Activated T-cell treated with anti-CD3 and anti-CD28 coated beads for 48 hours (primary cell): ENCODE measurements at regions not wholly inside any gene's neighbourhood (a gene's known extent, or its start where the extent isn't known, plus 50 kb on each side); places are given as distances from the start of the nearest gene placed in this dataset.

Source experiments
- DNase-seq: peaks from one replicate; pipeline ENCODE4 v3.0.0-alpha.2; 2020; ENCODE audit warnings: low read depth

DNA sequence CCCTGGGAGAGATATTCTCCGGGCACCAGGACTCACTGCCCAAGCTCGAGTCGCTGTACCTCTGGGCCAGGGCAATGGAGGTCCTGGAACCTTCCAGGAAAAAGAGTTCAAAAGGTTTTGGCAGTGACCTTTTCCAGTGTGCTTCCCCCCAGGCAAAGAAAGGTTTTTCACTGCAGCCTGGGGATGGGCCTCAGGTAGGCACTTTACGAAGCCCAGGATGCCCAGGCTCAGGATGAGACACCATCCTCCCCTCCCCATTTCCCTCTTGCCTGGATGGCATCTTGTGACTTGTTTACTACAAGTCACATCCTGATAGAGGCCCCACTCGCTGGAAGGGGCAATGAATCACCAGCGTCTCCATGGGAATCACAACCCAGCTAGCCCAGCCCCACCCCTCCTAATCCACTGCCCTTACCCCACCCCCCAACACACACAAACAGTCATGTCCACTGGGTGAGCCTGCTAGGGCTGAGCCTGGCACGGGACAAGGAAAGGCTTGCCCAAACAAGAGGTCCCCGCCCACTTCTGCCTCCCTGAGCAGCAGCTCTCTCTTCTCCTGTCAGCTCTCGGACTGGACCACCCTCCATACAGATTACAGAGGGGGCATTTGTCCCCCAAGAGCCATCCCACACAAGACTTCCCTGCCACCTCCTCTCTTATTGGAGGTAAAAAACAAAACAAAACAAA is 93.8 kb upstream of the SMNDC1 start:
- no peak for DNase-seq

DNA sequence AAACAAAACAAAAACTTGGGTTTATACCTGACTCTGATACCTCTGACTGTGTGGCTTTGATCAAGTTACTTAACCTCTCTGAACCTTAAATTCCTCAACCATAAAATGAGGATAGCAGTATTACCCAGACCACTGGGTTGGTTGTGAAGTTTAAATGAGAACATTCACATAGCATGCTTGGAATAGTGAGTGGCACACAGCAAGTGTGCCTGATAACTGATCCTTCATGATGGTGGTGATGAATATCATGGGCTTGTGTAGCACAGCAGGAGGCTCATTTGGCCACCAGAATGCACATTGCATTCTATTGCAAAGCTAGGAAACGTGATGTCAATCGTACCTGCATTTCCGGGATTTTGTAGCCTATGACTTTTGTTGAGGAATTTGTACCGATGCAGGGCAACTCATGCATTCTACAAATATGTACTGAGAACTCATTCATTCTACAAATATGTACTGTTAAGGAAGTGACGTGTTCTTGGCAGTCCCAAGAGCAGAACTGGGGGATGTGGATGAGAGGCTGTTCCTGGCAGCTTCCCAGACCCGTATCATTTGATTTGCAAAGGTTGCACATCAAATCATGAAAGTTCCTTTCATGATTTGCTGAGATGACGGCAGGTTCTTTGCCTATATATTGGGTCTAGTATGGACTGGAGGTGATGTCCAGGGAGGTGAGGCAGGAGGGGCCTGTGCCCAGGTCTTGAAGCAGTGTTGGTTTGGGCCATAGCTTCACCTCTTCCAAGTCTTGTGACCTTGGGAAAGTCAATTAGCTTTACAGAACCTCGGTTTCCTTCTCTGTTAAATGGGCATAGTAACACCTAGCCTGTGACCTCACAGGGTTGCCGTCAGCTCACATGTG is 94.6 kb upstream of the SMNDC1 start:
- DNase-seq, result no peak

DNA sequence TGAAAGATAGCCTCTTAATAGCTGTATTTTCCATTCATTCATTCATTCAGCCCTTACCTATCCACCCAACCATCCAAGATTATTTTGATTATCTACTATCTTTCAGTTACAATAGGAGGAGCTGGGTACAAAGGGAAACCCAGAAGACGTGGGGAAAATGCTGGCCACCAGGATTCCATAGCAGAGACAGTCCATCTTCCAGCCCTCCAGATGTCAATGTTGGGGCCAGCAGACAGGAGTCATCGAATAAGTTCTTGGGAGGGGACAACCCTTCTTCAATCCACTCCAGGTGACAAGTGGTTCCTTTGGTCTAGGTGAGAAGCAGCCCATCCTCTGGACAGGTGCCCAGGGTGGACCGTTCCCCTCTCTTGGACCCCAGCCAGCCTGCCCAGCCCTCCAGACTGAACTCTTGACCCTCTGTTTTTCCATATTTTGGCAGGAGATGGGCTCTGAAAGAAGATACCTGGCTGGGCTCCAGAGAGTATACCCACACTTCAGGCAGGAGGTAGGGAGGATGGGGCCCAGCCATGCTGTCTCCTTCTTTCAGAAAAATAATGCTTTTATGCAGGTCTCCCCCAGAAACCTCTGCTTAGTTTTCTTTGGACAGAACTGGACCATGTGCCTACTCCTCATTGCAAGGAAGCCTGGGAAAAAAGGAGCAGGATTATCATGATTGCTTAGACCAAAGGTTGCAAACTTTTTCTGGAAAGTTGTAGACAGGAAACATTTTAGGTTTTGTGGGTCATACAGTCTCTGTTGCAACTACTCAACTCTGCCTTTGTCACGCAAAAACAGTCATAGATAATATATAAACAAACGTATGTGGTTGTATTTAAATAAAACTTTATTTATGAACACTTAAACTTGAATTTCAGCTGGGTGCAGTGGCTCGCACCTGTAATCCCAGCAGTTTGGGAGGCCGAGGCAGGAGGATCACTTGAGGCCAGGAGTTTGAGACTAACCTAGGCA is 95.5 kb upstream of the SMNDC1 start:
- DNase-seq, result no peak

DNA sequence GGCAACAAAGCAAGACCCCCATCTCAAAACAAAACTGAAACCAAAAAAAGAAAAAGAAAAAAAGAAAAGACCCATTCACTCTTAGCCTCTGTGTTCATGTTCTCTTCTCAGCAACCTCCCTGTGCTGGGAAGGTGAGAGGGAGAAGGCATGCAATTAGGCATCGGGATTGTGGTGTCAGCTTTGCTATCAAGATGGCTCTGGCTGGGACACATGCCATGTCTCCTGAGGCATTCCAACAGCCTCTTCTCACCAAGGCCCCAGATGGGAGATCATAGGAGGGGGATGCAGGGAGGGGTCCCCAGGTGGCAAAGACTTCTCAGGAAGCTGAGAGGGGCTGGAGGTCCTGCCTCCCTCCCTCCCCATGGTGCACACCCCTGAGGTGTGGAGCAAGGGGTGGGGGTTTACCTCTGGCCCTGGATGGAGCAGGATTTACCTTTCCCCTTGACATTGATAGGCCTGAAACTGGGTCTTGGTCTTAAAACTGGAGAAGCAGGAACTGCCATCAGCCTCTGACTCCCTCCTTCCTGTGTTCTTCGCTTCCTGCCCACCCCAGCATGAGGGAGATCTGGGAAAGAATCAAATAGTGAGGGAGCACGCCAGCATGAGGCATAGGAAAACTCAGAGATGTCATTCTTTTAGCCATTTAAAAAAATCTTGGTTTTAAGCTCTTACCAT is 96.2 kb upstream of the DUSP5 start:
- no peak for DNase-seq

DNA sequence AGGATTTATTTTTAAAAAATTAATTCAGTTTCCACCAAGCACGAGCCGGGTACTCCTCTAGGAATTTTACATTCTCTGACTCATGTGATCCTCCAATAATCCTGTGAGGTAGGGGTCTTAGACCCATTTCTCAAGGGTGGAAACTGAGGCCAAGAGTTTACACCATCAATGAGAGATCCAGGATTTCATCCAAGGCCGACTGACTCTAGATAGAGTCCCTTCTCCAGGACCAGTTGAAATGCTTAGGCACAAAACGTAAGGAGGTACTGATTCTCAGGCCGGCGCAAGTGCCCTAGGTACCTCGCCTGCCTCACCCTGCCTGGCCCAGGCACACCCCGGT is 95.7 kb upstream of the DUSP5 start:
- DNase-seq, result no peak

DNA sequence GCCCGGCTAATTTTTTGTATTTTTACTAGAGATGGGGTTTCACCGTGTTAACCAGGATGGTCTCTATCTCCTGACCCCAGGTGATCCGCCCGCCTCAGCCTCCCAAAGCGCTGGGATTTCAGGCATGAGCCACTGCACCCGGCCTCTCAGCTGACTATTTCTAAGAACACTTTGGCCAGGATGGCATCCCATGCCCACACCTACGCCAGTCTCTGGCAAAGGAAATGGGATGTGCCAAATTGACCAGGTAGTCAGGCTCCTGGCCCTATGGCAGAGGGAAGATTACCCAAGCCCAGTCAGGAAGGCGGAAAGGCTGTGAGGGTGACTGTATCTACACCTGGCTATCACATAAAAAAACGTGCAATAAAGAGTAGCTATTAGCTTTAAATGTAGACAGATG is 94.1 kb upstream of the DUSP5 start:
- DNase-seq, result no peak

DNA sequence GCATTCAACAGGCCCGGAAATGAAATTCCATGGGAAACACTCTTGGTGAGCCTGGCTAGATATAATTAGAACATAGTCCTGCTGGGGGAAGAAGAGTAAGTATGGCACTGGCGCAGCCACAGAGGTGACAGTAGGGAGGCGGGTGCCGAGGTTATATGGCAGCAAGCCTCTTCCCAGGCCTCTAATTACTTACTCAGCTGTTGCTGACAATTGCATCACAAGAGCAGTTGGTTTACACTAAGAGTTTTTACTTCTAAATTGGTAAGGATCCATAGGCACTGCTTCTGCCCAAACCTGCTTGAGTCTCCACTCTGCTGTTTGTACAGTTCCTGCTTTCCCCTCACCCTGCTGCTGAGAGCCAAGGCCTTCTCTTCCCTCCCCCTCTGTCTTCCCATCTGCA is 93.3 kb upstream of the DUSP5 start:
- no peak for DNase-seq

DNA sequence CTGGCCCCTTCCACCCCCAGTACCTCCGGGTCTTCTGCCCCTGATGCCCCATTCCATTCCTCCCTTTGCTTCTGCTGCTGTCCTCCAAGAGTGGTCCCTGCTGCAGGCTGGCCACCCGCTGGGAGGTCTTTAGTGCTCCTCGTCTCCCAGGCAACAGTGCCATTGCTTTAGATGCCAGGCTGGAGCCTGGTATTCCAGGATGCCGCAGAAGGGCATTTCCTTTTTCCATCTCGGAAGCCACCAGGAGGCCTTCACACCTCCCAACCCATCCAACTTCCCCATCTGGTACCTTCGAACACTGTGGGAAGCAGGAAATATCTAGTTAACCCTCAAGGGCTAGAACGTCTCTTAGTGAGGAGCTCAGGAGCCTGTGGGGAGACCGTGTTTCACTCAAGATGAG is 92.9 kb upstream of the DUSP5 start:
- no peak for DNase-seq

DNA sequence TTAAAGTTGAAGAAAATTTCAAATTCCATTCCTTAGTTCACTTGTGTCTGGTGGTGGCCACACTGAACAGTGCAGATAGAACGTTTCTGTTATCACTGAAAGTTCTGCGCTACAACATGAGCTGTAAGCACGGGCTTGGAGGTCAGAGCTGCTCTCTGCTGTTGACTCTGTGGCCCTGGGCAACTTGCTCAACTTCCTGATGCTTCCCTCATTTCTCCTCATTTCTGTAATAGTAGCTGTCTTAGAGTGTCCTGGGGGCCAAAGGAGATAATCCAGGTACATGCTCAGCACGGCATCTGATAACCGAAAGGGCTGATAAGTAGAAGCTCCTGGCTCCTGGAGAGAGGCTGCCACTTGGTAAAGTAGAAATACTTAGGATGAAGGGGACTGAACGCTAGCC is 92.3 kb upstream of the DUSP5 start:
- DNase-seq, result no peak

DNA sequence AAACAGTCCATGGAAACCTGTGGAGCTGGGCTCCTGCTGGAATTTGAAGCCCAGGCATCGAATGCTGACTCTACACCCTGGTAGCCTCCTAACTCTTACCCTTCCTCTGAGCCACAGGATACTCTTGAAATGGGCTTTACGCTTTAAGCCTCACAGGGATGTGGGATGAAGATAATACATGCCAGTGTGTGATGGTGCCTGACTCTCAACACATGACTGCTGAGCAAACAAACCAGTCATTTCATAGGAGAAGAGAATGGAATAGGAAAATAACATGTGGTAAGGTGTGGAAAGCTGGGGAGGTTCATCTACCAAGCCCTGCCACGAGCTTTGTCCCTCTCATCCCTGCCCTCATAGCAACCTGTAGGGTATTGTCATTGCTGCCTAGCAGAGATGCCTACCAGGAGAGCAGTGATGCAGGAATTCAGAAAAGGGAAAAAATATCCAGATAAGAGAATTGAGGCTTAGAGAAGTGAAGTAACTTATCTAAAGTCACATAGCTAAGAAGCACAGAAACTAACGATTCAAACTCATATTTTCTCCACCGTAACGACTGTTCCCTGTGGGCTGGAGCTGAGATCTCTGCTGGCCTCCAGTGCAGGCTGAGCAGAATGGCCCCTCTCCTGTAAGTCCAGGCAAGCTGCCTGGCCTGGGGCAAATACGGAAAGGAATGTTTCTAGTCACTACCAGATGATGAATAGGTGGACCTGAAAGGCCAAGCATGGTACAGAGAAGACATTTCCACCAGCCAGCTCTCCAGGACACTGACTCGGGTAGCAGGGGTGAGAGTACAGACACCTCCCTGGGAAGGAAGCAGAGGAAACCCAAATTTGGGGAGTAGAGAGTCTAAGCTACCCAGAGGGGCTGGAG is 90.2 kb upstream of the DUSP5 start:
- DNase-seq, result no peak

DNA sequence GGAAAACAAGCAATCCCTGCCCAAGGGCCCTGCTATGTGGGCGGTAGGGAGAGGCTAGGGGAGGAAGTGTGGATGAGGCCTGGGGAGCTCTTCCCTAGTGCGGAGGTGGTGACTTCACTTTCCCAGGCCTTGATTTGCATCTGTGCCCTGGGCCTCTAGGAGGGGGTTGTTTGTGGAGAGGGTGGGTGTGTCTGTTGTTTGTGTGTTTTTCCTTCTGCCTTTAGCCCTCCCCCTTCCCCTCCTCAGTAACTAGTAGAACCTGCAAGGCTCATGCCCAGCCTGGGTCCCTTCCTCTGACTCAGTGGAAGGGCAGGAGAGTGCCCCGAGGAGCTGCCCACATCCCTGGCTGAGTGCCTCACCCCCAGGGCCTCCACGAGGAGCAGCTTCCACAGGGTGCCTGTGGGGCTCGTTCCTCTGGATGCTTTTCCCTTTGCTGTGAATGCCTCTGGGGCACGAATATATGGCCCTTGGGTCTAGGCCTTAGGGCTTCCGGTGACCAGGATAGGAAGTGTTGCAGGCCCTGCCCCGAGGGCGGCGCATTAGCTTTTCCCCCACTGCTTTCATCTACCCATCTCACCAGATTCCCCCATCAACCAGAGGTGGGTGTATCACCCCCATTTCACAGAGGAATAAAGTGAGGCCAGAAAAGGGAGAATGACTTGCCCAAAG is 89.4 kb upstream of the DUSP5 start:
- DNase-seq, result no peak

DNA sequence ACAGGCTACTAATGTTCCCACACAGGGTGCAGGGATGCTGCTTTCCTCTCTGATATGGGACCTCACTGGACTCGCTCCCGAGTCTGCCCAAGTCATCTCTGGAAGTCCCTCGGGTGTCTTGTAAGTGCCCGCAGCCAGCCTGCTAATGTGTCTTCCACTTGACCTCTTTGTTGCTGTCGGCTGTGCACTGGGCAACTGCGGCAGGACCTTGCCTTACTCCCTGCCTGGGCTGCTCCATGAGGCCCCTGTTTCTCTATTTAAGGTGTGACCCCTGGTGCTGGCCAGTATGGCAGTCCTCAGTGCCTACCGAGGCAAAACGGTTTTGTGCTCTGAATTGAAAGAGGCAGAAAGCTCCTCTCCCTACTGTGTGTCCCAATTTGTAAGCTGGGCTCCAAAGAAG is 88.8 kb upstream of the DUSP5 start:
- no peak for DNase-seq

DNA sequence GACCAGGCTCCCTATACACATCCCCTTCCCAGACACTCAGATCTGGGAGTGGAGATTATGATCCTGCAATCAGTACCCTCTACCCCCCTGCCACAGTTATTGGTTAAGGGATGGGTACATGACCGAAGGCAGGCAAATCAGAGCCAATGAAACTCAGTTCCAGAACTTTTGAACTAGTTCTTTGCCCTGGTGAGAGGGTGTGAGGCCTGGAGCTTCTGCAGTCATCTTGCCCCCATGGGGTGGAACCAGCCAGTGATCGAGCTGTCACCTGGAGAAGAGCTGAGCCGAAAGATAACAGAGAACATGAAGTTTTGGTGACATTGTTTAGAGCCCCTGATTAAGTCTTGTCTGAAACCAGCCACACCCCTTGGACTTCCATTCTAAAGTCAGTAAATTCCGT is 88.2 kb upstream of the DUSP5 start:
- no peak for DNase-seq

DNA sequence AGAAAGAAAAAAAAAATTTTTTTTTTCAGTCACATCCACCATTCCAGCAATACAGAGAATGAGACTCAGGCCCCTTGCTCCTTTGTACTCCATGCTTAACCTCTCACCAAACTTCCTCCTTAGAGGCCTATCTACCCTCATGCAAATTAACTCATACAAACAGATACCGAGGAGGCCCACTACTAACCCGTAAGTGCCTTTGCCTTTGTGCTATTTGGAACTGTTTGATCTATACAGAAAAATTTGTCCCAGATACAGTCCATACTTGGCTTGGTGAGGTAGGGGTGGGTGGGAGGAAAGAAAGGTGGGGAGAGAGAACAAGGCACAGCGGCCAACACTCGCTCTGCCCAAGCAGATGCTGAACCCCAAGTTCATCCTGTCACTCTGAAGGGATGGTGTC is 87.8 kb upstream of the DUSP5 start:
- DNase-seq, result no peak

DNA sequence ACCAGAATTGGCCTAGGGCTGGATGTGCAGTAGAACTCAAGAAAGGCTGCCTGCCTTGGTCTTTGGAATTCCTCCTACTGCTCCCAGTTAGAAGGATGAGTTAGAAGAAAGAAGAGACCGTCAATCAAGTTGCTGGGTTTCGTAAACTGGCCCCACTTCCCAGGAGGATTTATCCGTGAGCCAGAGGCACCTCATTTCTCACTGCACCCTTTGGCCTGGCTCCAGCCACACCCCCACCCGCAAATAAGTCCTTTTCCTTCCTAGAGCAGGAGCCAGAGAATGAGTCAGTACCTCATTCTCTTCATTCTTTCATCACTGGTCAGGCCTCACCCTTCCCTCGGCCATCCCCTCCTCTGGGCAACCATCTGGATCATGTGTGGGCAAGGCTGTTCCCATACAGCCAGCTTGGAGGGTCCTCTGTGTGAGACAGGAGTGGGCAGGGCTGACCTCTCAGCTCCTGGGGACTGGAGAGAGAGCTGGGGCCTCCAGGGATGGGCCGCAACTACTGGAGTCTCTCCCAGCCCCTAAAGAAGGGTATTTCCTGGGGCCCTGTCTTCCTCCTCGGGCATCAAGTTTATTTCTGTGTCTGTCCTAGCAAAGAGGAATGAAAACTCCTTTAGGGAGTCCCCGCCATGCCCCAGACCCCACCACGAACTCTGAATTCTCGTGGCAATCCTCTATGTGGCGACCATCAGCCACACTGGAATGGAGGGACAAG is 87.2 kb upstream of the DUSP5 start:
- DNase-seq, result no peak

DNA sequence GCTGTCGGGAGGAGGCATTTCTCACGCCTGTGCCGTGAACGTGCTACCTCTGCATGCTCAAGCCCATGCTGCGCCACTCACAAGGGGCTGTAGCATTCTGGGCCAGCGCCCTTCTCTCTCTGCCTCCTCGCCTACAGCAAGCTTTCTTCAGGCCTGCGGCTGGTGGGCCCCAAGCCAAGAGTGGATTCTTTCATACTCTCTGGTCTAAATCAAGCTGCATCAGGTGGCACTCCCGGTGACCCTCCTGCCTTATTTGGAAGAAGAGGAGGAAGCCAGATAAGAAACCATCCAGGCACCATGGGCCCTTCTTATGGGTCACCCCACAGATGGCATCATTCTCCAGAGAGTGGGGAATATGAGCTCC is 86.7 kb upstream of the DUSP5 start:
- no peak for DNase-seq

DNA sequence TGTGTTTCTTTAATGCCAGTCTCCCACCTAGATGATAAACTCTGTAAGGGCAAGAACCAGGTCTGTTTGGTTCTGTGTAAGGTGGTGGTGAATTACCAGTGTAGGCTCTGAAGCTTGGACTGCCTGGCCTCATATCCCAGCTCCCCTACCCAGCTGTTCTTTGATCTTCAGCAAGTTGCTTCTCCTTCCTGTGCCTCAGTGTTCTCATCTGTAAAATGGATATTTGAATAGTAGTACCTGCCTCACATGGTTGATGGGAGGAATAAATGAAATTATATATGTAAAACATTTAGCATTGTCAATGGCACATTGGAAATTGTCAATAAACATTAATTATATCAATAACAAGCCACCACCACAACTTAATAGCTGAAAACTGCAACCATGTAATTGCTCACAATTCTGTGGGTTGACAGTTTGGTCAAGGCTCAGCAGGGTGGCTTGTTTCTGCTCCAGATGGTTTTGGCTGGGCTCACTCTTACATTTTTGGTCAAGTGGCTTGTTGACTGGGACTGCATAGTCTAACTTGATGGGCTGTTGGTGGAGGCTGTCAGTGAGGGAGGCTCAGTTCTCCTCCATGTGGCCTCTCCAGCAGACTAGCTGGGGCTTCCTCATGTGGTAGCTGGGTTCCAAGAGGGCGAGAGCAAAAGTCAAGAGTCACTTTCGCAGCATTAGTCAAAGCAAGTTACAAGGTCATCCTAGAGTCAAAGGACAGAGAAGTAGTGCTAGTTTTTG is 84.5 kb upstream of the DUSP5 start:
- DNase-seq, result no peak

DNA sequence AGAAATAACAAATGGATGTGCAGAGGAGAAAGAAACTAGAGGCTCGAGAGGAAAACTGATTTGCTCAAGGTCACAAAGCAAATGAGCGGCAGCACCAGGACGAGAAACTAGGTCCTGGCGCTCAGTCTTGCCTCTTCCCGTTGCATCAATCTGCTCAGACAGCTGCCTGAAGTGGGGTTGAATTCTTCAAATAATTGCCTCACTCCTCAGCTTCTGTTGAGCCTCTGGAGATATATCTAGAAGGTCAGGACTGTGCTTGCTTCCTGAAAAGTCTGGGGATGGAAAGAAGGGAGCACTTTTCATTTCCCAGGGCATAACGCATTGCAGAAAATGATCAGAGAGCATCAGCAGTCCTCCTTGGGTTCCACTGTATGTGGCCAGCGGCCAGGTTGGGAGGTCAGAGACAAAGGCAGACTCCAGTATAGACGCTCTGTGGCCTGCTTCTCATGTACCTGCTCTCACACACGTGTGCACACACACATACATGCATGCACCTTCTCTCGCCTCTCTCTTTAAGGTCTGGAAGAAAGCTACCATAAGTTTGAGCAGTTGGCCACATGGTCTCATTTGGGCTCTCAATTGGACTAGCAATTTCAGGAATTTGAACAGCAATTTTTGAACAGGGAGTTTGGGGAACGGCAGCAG is 83.7 kb upstream of the DUSP5 start:
- no peak for DNase-seq
